GM23338 (cell line): ENCODE measurements at regions not wholly inside any gene's neighbourhood (a gene's known extent, or its start where the extent isn't known, plus 50 kb on each side); places are given as distances from the start of the nearest gene placed in this dataset.

ENCODE experiments used
- ATAC-seq: fragments of 200-7000 bp; cut with Tn5 transposase; 3 replicates; pipeline ENCODE4 v1.9.1; 2020
- DNase-seq: peaks from one replicate; pipeline ENCODE4 v3.0.0-alpha.2; 2015; ENCODE audit warnings: low spot score
- H2AFZ ChIP-seq: fragments of 200-600 bp; sonication (generic); 2 replicates; pipeline ENCODE4 v1.8.0; 2016; ENCODE audit warnings: antibody characterized with exemption, mild to moderate bottlenecking, moderate library complexity
- H3F3A ChIP-seq: fragments of 200-600 bp; sonication (generic); replicated peaks from 2 replicates; pipeline ENCODE4 v1.8.0; 2017; ENCODE audit warnings: antibody characterized with exemption, mixed run types, low read depth
- H3K27ac ChIP-seq: fragments of 200-600 bp; sonication (generic); 2 replicates; pipeline ENCODE4 v1.6.1; 2016; ENCODE audit warnings: low read depth
- H3K27me3 ChIP-seq: fragments of 200-600 bp; sonication (generic); 2 replicates; pipeline ENCODE4 v1.8.0; 2016; ENCODE audit warnings: mild to moderate bottlenecking, mixed run types, moderate library complexity; ENCODE audit not compliant: insufficient read depth
- H3K36me3 ChIP-seq: fragments of 200-600 bp; sonication (generic); 2 replicates; pipeline ENCODE4 v1.8.0; 2016; ENCODE audit warnings: mild to moderate bottlenecking; ENCODE audit not compliant: insufficient read depth
- H3K4me1 ChIP-seq: fragments of 200-600 bp; sonication (generic); 2 replicates; pipeline ENCODE4 v1.8.0; 2016; ENCODE audit warnings: mild to moderate bottlenecking, moderate library complexity; ENCODE audit not compliant: insufficient read depth
- H3K4me2 ChIP-seq: fragments of 200-600 bp; sonication (generic); 2 replicates; pipeline ENCODE4 v1.7.1; 2017; ENCODE audit warnings: mixed run types
- H3K4me3 ChIP-seq: fragments of 200-600 bp; sonication (generic); 2 replicates; pipeline ENCODE4 v1.6.1; 2016; ENCODE audit warnings: mixed run types
- H3K79me2 ChIP-seq: fragments of 200-600 bp; sonication (generic); replicated peaks from 2 replicates; pipeline ENCODE4 v1.8.0; 2017; ENCODE audit warnings: mild to moderate bottlenecking; ENCODE audit not compliant: insufficient read depth
- H3K9me2 ChIP-seq: fragments of 200-600 bp; sonication (generic); 2 replicates; pipeline ENCODE4 v1.8.0; 2017; ENCODE audit not compliant: insufficient read depth
- H4K20me1 ChIP-seq: fragments of 200-600 bp; sonication (generic); replicated peaks from 2 replicates; pipeline ENCODE4 v1.8.0; 2017; ENCODE audit warnings: mild to moderate bottlenecking; ENCODE audit not compliant: insufficient read depth
- H3K27ac Mint-ChIP-seq: 2 replicates; pipeline ENCODE4 v1.8.0; 2020; ENCODE audit warnings: inconsistent platforms, mild to moderate bottlenecking, moderate library complexity, mixed read lengths
- H3K27me3 Mint-ChIP-seq: 3 replicates; pipeline ENCODE4 v1.8.0; 2022; ENCODE audit warnings: low read depth, mild to moderate bottlenecking, moderate library complexity, mixed read lengths, inconsistent platforms; ENCODE audit not compliant: insufficient read depth, poor library complexity
- H3K36me3 Mint-ChIP-seq: 3 replicates; pipeline ENCODE4 v1.8.0; 2021; ENCODE audit warnings: low read depth, mild to moderate bottlenecking, inconsistent platforms, moderate library complexity, mixed read lengths
- H3K4me1 Mint-ChIP-seq: 3 replicates; pipeline ENCODE4 v1.8.0; 2020; ENCODE audit warnings: mild to moderate bottlenecking, inconsistent platforms, mixed read lengths
- H3K4me3 Mint-ChIP-seq: 3 replicates; pipeline ENCODE4 v1.8.0; 2021; ENCODE audit warnings: moderate library complexity, mild to moderate bottlenecking, inconsistent platforms, mixed read lengths
- H3K9me3 Mint-ChIP-seq: 3 replicates; pipeline ENCODE4 v1.8.0; 2020; ENCODE audit warnings: moderate library complexity, mild to moderate bottlenecking, inconsistent platforms, mixed read lengths
- CREB1 ChIP-seq: fragments of 250-450 bp; sonication (Bioruptor Pico); IDR thresholded peaks from 2 replicates; pipeline ENCODE4 v1.5.0; 2020; ENCODE audit warnings: low read depth, mild to moderate bottlenecking, moderate library complexity
- EZH2 ChIP-seq: fragments of 200-600 bp; sonication (generic); IDR thresholded peaks from one replicate; pipeline ENCODE4 v1.8.0; 2017; ENCODE audit warnings: antibody characterized with exemption, mild to moderate bottlenecking, low read depth; ENCODE audit not compliant: unreplicated experiment
- EZH2phosphoT487 ChIP-seq: fragments of 200-600 bp; sonication (generic); IDR thresholded peaks from one replicate; pipeline ENCODE4 v1.8.1; 2018; ENCODE audit warnings: antibody characterized with exemption; ENCODE audit not compliant: unreplicated experiment
- JUNB ChIP-seq: IDR thresholded peaks from one replicate; pipeline ENCODE4 v1.6.1; 2016; ENCODE audit warnings: antibody characterized with exemption; ENCODE audit not compliant: unreplicated experiment
- NANOG ChIP-seq: IDR thresholded peaks from 2 replicates; pipeline ENCODE4 v1.6.1; 2016; ENCODE audit warnings: antibody characterized with exemption, borderline replicate concordance
- ZNF114 ChIP-seq: fragments of 250-450 bp; sonication (Bioruptor Pico); IDR thresholded peaks from 2 replicates; pipeline ENCODE4 v1.5.0; 2020; ENCODE audit warnings: mild to moderate bottlenecking, moderate library complexity
- ZNF331 ChIP-seq: fragments of 250-450 bp; sonication (Bioruptor Pico); IDR thresholded peaks from 2 replicates; pipeline ENCODE4 v1.5.0; 2020; ENCODE audit warnings: low read depth, mild to moderate bottlenecking, moderate library complexity
- ZNF462 ChIP-seq: fragments of 250-450 bp; sonication (Bioruptor Pico); IDR thresholded peaks from 2 replicates; pipeline ENCODE4 v1.5.0; 2020; ENCODE audit warnings: mild to moderate bottlenecking, moderate library complexity
- TF ChIP-seq, protein P1 (sequence below), 2 experiments: fragments of 200-600 bp in 1 of 2; sonication (generic) in 1 of 2; conservative IDR thresholded peaks; 2 replicates each; pipeline versions ENCODE4 v1.5.1 to v1.6.1; 2016 to 2017; ENCODE audit warnings: antibody characterized with exemption in 2 of 2, low read depth in 2 of 2, mild to moderate bottlenecking in 2 of 2, moderate library complexity in 1 of 2

DNA sequence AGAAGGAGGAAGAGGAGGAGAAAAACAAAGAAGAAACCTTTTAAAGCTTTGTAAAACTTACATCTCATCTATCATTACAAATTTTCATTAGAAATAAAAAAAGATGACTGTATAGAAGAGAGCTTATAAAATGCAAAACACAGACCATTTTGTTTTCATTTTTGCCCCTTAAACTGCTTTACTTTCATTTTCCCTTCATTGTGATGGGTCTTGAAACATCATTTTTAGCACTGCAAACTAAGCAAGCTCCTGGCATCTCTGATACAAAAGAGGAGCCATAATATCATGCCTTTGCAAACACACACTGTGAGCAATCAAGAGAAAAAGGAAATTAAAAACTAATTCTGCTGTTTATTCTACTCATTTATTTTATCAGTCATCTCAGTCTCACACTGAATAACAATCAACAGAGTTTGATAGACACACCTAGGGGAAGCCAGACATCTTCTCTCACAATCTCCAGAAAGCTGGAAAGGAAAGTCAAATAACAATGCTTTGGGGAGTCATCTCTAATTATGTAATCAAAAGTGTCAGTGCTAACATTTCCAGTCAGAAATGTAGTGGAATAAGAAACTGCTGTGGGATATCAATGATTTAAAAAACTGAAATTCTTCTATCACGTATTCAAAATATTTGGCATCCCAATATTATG is 467.7 kb upstream of the FAT3 start:
- H3K9me3 Mint-ChIP-seq, result no peaks in the 10 kb centered on the region
- H3K36me3 Mint-ChIP-seq, result no peaks in the 10 kb centered on the region
- Histone ChIP-seq H4K20me1 (no peaks in the 10 kb centered on the region), H3K4me2 (no peak overlapping the region), H3K79me2 (no peaks in the 10 kb centered on the region), H3K27me3 (no peaks in the 10 kb centered on the region), H3K4me1 (no peaks in the 10 kb centered on the region), H3K4me3 (no peak overlapping the region), H2AFZ (no peak overlapping the region), H3K9me2 (no peaks in the 10 kb centered on the region; the same call in 1 of the 2 replicates), H3F3A (no peaks in the 10 kb centered on the region), H3K36me3 (no peaks in the 10 kb centered on the region), H3K27ac (no peak overlapping the region)
- no peak overlapping the region for H3K4me3 Mint-ChIP-seq
- H3K27ac Mint-ChIP-seq, result no peak overlapping the region
- no peak for DNase-seq
- peaks cover 12% of the 10 kb centered on the region; the same call in 2 of the 3 replicates for H3K4me1 Mint-ChIP-seq
- no peak for ATAC-seq
- TF ChIP-seq JUNB (no peak), ZNF462 (CRISPR knock-in tag) (no peak), NANOG (no peak)
- H3K27me3 Mint-ChIP-seq, result no peaks in the 10 kb centered on the region

DNA sequence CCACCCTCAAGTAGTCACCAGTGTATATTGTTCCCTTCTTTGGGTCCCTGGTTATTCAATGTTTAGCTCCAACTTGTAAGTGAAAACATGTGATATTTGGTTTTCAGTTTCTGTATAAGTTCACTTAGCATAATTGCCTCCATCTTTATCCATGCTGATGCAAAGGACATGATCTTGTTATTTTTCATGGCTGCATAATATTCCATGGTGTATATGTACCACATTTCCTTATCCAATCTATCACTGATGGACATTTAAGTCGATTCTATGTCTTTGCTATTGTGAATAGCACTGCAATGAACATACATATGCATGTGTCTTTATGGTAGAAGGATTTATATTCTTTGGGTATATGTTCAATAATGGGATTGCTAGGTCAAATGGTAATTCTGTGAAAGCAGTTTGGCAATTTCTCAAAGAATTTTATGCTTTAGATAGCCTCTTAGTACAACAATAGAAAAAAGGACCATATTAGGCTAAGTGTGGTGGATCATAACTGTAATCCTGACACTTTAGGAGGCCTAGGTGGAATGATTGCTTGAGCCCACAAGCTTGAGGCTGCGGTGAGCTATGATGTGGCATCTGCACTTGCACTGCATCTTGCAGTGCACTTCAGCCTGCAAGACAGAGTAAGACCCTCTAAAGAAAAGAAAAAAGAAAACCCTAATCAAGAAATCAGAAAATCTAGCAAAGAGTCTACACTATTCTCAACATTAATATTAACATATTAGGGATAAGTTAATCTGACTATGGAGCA is 468.5 kb upstream of the FAT3 start:
- no peaks in the 10 kb centered on the region for H3K36me3 Mint-ChIP-seq
- Histone ChIP-seq H3K4me1 (no peaks in the 10 kb centered on the region), H3K9me2 (no peaks in the 10 kb centered on the region; the same call in 1 of the 2 replicates), H3K4me3 (no peak overlapping the region), H2AFZ (no peak overlapping the region), H3F3A (no peaks in the 10 kb centered on the region), H3K36me3 (no peaks in the 10 kb centered on the region), H3K79me2 (no peaks in the 10 kb centered on the region), H4K20me1 (no peaks in the 10 kb centered on the region), H3K27me3 (no peaks in the 10 kb centered on the region), H3K4me2 (no peak overlapping the region), H3K27ac (no peak overlapping the region)
- H3K4me1 Mint-ChIP-seq, result peaks cover 4% of the 10 kb centered on the region; the same call in 2 of the 3 replicates
- H3K4me3 Mint-ChIP-seq, result no peak overlapping the region
- H3K9me3 Mint-ChIP-seq, result no peaks in the 10 kb centered on the region
- no peak for DNase-seq
- no peak for ATAC-seq
- no peaks in the 10 kb centered on the region for H3K27me3 Mint-ChIP-seq
- no peak overlapping the region for H3K27ac Mint-ChIP-seq
- TF ChIP-seq EZH2 (no peak), EZH2phosphoT487 (no peak), CREB1 (CRISPR knock-in tag) (no peak), ZNF114 (no peak), ZNF331 (no peak)
- TF ChIP-seq, protein P1, sequence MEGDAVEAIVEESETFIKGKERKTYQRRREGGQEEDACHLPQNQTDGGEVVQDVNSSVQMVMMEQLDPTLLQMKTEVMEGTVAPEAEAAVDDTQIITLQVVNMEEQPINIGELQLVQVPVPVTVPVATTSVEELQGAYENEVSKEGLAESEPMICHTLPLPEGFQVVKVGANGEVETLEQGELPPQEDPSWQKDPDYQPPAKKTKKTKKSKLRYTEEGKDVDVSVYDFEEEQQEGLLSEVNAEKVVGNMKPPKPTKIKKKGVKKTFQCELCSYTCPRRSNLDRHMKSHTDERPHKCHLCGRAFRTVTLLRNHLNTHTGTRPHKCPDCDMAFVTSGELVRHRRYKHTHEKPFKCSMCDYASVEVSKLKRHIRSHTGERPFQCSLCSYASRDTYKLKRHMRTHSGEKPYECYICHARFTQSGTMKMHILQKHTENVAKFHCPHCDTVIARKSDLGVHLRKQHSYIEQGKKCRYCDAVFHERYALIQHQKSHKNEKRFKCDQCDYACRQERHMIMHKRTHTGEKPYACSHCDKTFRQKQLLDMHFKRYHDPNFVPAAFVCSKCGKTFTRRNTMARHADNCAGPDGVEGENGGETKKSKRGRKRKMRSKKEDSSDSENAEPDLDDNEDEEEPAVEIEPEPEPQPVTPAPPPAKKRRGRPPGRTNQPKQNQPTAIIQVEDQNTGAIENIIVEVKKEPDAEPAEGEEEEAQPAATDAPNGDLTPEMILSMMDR (conservative IDR thresholded peaks at IDR 0.05; ENCODE audit: low read depth in 2 of 2), result no peak
